ENCODE measurements at regions not wholly inside any gene's neighbourhood (a gene's known extent, or its start where the extent isn't known, plus 50 kb on each side); places are given as distances from the start of the nearest gene placed in this dataset.

GRCh38 chr2:33709951-33710350 is 110.9 kb upstream of the FAM98A start:
- Histone ChIP-seq H3K79me2 (ENCODE audit: control insufficient read depth, low read length) (peaks cover 49% of the 10 kb centered on the region), H3K9me2 (replicated peaks; ENCODE audit: control insufficient read depth, low read length) (no peaks in the 10 kb centered on the region), H3K27ac (ENCODE audit: low read depth, low read length) (no peak overlapping the region), H3K9me3 (ENCODE audit: control insufficient read depth, insufficient read depth, low read length) (peaks cover 3% of the 10 kb centered on the region; the same call in 1 of the 2 replicates), H3F3A (ENCODE audit: control insufficient read depth, insufficient read depth) (no peaks in the 10 kb centered on the region), H3K4me1 (ENCODE audit: control insufficient read depth, low read length) (peaks cover 10% of the 10 kb centered on the region), H3K4me2 (ENCODE audit: low read length) (no peak overlapping the region), H3K36me3 (ENCODE audit: control insufficient read depth, low read length) (no peaks in the 10 kb centered on the region), H3K4me3 (ENCODE audit: low read length) (no peak overlapping the region), H4K20me1 (ENCODE audit: control insufficient read depth, insufficient read depth, low read depth, low read length) (no peaks in the 10 kb centered on the region), H3K27me3 (ENCODE audit: control insufficient read depth, low read length) (no peaks in the 10 kb centered on the region)
- TF ChIP-seq EZH2phosphoT487 (IDR thresholded peaks at IDR 0.05; ENCODE audit: borderline replicate concordance, low read length) (no peak), CTCF (IDR thresholded peaks at IDR 0.05; ENCODE audit: low read depth, low read length, poor library complexity, severe bottlenecking) (no peak)

GRCh38 chr2:33707312-33707711 is 108.2 kb upstream of the FAM98A start:
- no peaks in the 10 kb centered on the region for H3F3A ChIP-seq (ENCODE audit: control insufficient read depth, insufficient read depth)
- H3K27ac ChIP-seq (ENCODE audit: low read depth, low read length), result peak overlapping the region; percentile 52; the same call in 1 of the 2 replicates
- peaks cover 33% of the 10 kb centered on the region for H3K79me2 ChIP-seq (ENCODE audit: control insufficient read depth, low read length)
- H3K4me2 ChIP-seq (ENCODE audit: low read length), result peak overlapping the region; percentile 60
- H4K20me1 ChIP-seq (ENCODE audit: control insufficient read depth, insufficient read depth, low read depth, low read length), result no peaks in the 10 kb centered on the region
- H3K4me1 ChIP-seq (ENCODE audit: control insufficient read depth, low read length), result peaks cover 16% of the 10 kb centered on the region
- peak overlapping the region; percentile 76 for H3K4me3 ChIP-seq (ENCODE audit: low read length)
- TF ChIP-seq CTCF (IDR thresholded peaks at IDR 0.05; ENCODE audit: low read depth, low read length, poor library complexity, severe bottlenecking) (no peak), EZH2phosphoT487 (IDR thresholded peaks at IDR 0.05; ENCODE audit: borderline replicate concordance, low read length) (no peak)
- no peaks in the 10 kb centered on the region for H3K36me3 ChIP-seq (ENCODE audit: control insufficient read depth, low read length)
- no peaks in the 10 kb centered on the region for H3K27me3 ChIP-seq (ENCODE audit: control insufficient read depth, low read length)
- no peaks in the 10 kb centered on the region for H3K9me3 ChIP-seq (ENCODE audit: control insufficient read depth, insufficient read depth, low read length)
- H3K9me2 ChIP-seq (replicated peaks; ENCODE audit: control insufficient read depth, low read length), result no peaks in the 10 kb centered on the region

- no peaks in the 10 kb centered on the region for H3K27me3 ChIP-seq (ENCODE audit: control insufficient read depth, low read length)
- H3K27ac ChIP-seq (ENCODE audit: low read depth, low read length), result peak overlapping the region; percentile 52
- H3K9me2 ChIP-seq (replicated peaks; ENCODE audit: control insufficient read depth, low read length), result no peaks in the 10 kb centered on the region
- no peaks in the 10 kb centered on the region for H4K20me1 ChIP-seq (ENCODE audit: control insufficient read depth, insufficient read depth, low read depth, low read length)
- H3K79me2 ChIP-seq (ENCODE audit: control insufficient read depth, low read length), result peaks cover 27% of the 10 kb centered on the region
- peak overlapping the region; percentile 76 for H3K4me3 ChIP-seq (ENCODE audit: low read length)
- TF ChIP-seq EZH2phosphoT487 (IDR thresholded peaks at IDR 0.05; ENCODE audit: borderline replicate concordance, low read length) (no peak), CTCF (IDR thresholded peaks at IDR 0.05; ENCODE audit: low read depth, low read length, poor library complexity, severe bottlenecking) (no peak)
- H3K9me3 ChIP-seq (ENCODE audit: control insufficient read depth, insufficient read depth, low read length), result no peaks in the 10 kb centered on the region
- H3K36me3 ChIP-seq (ENCODE audit: control insufficient read depth, low read length), result no peaks in the 10 kb centered on the region
- H3F3A ChIP-seq (ENCODE audit: control insufficient read depth, insufficient read depth), result no peaks in the 10 kb centered on the region
- peak overlapping the region; percentile 60 for H3K4me2 ChIP-seq (ENCODE audit: low read length)
- peaks cover 16% of the 10 kb centered on the region for H3K4me1 ChIP-seq (ENCODE audit: control insufficient read depth, low read length)
Measured at GRCh38 chr2:33706410-33706809, 107.3 kb upstream of the FAM98A start.
